ENCODE measurements at regions not wholly inside any gene's neighbourhood (a gene's known extent, or its start where the extent isn't known, plus 50 kb on each side); places are given as distances from the start of the nearest gene placed in this dataset.
"Not testable (repeated sequence)": the region's sequence is repeated elsewhere in the genome, so short reads cannot be mapped to it uniquely, and the experiment has no call there.

DNA sequence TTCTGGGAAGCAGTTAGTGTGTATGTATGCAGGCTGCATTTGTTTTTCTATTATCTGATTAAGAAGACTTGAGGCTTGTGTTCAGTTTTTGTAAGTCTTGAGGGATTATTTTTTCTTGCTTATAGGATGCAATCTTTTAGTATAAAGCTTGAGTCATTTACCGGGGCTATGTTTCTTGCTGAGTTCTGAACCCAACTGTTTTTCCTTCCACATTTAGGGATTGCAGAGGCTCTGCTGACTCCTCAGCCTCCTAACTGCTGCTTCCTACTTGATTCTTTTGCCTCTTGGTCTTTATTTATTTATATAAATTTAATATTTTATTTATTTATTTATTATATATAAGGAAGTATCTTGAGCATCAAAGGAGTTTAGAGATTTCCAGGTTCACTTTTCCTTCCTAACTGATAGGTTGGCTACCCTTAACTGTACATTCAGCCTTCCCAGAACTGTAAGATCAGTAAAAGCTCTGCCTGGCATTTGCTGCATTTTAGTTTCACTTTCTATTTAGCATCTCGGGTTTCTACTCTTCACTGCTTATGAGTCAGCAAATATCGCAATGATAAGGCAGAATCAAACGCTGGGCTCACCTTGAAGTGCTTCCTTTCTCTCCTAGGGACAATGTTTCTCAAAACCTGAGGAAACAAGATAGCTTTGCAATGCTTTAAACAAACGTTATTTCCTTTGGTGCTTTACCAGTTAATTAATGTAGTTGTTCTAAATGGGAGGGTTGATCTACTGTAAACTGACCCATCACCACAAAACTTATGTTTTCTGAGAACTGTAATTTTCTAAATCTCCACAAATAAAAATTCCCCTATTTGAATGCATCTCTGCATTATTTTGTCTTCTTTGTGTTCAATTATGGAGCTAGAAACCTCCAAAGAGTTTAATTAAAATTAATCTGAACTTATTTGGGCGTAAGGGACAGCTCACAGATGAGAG is 1183.7 kb upstream of the TMEM132C start:
- no peak for DNase-seq (ENCODE audit: low read depth)

DNA sequence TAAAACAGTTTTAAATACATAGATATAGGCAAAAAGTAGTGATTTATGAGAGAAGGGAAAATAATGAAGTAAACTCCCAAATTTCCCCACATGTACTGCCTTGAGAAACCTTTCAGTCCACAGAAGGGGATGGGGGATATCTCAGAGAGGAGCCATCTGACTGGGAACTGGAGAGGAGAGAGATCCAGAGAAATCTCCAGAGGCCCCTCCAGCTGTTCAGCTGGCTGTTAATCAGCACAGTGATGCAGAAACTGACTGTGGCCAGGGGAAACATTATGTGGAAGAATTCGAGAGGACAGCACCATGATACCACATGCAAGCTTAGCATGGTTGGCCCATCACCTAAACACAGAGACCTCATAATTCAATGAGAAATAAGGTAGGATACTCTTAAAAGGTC is 1165.9 kb upstream of the TMEM132C start:
- DNase-seq (ENCODE audit: low read depth) = no peak

DNA sequence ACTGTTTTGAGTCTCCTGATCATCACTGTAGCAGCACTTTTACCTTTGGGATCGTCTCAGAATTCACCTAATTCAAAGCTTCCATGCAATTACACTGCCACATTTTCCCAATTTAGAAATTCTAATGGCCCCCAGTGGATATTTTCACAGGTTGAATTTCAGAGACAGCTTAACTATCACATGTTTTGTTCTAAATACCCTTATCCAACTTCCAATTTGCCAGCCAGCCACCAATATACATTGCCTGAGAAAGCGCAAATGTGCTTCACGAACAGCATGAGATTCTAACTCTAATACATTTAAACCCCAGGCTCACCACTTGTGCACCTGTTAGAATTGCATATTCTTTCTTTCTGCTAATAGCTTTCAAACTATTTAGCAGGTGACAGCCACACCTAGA is 1160.9 kb upstream of the TMEM132C start:
- no peak for DNase-seq (ENCODE audit: low read depth)

DNA sequence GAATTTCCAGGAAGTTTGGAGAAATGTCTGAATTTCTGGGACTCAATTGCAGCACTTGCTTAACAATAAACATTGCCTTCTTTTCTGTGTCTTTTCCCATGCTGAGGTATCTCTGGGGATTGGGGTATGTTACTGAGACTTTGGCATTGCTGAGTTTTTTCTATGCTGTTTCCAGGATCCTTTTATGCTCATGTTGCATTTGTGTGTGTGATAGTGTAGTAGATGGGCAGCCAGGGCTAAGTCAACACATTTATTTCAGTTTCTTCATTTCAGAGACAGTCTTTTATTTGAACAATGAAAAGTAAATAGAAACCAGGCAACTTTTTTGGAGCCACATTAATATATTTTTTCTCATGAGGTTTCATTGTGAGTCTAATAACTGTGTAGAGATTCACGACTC is 1160.3 kb upstream of the TMEM132C start:
- DNase-seq (ENCODE audit: low read depth) = no peak

DNA sequence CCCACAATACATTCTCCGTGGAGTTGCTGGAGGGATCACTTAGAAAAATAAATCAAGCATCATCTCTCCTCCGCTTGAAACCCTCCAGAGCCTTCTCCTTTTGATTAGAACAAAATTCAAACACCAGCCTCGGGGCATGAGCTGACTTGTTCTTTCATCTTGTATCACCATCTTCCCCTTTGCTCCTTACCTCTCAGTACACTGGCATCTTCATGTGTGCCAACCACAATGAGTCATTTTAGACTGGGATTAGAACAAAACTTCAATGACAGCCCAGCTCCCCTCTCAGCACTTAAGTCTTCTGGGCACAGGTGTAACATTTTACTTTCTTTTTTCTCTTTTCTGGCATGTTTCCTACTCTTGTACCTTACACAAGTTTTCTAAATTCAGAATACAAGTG is 1159.2 kb upstream of the TMEM132C start:
- no peak for DNase-seq (ENCODE audit: low read depth)

DNA sequence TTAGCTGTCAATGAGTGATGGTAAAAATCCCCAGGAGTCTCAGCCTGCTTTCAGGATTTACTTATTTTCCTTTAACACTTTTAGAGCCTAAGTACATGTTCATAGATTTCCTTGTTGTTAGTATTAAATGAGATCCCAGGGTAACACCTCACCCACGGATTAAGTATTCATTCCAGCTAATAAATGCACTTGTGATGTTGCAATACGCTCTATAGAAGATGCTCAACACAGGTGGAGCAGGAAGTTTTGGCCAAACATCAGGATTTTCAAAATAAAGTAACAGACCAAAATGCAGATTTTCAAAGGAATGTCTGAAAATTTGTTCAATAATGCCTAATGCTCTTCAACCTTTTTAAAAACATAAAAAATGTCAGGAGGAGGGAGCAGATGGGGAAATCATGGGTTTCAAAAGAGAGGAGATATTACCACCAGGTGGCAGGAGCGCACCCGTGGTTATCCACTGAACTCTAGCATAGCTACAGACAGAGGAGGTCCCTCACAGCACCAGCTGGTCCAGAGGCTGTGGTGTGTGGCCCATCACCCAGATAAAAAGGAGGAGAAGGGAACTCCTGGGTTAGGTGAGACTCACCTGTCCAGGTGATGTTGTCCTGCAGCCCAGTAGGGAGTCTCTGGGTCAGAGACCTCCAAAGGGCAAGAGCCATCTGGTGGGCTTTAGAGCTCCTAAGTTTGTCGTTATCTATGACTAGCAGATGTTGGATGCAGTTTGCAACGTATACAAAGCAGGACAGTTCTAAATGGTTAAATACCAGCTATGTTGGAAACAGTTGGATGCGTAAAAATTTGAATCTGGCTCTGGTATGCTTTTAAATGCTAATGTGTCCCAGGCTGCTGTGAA is 1158.4 kb upstream of the TMEM132C start:
- DNase-seq (ENCODE audit: low read depth) = peak; percentile 15

DNA sequence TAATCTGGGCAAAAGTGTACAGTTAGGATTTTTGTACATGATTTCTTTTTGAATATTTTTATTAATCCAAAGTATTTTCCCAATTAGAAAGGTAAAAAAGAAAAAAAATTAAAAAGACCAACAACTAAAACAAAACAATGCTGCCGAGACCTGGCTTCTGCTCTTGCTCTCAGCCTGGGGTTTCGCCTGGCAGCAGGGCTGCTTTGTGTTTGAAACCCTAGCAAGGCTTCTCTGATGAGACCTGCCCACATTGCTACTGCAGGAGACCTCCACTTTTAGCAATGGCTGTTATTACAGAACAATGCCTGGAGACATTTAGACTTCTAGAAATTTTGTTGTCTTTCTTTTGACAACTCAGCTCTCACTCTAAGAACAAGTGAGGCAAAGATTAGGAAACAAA is 1153.0 kb upstream of the TMEM132C start:
- DNase-seq (ENCODE audit: low read depth) = no peak

DNA sequence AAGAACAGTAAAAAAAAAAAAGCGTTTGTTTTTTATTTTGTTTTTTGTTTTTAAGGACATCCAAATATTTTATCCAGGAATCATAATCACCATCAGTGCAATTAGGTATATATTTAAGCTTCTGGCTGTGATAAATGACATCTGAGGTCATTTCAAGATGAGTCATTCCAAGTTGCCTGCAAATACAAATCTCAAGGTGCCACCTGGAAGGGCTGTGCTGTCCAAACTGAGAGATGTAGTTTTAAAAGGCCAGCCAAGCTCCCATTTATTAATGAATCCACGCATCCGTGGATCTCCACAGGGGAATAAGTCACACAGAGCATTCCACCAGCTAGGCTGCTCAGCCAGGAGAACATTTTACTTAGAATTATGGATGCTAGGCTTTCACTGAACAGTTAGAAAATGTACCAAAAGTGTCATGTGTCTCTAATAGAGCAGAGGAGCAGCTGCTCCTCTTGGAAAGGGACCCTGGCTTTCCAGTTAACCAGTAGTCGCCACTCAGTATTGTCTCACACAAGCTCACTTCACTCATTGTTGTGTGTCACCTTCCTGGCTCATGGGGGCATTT is 1151.4 kb upstream of the TMEM132C start:
- no peak for DNase-seq (ENCODE audit: low read depth)

DNA sequence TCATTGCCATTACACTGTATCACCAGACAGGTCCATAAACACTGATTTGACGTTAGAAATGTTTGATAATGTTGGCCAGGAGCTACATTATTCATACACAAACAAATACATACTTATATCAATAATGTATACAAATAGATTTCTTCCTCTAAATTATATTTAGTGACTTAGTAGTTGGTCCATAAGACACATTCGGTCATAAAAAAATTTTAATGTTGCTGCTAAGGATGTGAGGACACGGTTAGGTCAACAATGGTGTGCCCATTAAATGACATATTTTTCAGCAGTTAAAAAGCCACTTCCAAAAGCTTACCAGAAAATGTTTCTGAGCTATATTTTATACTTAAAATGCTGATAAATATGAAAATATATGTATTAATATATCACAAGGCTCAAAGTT is 1148.7 kb upstream of the TMEM132C start:
- DNase-seq (ENCODE audit: low read depth) = no peak

DNA sequence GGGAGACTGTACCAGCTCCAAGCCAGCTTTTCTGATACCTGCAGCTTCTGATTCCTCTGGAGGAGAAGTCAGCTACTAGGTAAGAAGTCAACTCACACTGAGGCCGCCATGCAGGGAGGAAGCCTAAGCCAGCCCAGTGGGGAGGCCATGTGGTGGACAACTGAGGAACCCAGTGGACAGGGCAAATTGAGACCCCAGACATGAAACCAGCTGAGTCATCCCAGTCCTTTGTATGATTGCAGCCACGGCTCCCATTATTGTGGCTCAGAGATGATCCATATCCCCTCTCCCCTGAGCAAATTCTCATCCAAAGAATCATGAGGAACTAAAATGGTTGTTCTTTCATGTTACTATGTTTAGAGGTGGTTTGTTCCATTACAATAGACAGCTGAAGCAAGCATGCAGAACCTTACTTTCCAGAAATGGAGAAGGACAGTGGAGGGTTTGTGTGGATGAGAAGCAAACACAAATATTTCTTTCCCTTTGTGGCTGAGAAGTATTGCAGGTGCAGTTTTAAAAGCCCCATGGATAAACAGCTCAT is 1147.3 kb upstream of the TMEM132C start:
- no peak for DNase-seq (ENCODE audit: low read depth)

DNA sequence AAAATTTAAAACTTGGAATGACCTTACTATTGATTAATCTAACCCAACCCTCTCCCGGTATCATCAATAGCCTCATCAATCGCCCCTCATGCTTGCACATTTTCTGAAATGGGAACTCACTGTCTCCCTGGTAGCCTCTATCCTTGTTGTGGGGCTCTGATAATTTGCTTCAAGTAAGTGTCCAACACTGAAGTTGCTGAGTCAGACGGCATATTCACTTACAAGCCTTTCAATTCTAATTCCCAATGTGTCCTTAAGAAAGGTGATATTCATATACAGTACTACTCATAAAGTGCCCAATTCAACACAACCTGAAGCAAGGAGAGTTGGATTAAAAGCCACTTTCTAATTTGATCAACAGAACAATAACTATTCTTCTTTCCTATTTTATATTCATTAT is 1146.1 kb upstream of the TMEM132C start:
- DNase-seq (ENCODE audit: low read depth) = no peak

DNA sequence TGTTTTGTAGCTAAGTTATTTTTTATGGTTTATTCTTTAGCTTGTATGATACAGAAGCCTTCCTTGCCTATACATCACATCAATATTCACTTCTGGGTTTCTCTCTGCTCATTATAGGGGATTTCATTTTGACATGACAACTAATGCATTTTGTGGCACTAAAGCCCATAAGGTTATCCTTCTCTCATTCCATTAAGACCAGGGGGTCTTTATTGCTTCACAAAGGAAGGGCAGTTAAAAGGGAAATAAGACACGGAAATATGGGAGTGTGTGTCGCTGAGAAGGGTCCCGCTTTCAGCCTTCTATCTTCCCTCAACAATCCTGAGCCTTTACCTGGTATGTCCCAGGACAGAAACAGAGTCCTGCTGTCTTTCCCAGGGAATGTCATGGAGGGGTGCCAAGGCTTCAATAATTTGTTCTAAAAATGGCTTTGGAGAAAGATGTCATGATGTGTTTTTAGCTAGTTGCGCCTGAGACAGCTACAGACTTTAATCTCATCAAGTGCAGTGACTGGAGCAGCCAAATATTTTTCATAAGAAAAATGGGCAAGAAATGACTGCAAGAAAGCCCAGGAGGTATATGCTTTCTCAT is 1145.4 kb upstream of the TMEM132C start:
- DNase-seq (ENCODE audit: low read depth) = no peak

DNA sequence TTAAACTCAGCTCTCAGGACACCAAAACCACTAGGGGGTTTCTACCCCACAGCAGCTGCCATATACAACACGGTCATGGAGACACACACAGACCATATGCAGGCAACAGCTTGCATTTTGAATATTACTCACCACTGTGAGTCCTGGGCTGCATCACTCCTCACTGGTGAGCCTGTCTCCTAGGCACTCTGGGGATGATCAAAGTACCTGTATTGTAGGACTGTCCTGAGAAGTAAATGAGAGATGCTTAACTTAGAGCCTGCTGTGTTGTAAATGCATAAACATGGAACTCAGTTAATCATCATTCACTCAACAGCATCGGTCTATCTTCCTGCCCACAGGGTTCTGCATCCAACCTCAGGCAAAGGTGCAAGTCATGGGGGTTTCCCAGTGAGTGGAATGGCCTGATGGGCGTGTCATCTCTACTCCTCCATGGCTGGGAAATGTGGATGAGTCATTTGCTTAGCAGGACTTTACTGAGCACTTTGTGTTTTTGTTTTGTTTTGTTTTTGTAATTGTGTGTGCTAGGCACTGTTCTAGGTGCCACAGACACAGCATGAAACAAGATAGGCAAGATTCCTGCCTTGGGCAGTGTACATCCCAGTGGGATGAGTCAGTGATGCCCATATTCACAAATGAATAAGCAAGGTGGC is 1141.2 kb upstream of the TMEM132C start:
- DNase-seq (ENCODE audit: low read depth) = no peak

DNA sequence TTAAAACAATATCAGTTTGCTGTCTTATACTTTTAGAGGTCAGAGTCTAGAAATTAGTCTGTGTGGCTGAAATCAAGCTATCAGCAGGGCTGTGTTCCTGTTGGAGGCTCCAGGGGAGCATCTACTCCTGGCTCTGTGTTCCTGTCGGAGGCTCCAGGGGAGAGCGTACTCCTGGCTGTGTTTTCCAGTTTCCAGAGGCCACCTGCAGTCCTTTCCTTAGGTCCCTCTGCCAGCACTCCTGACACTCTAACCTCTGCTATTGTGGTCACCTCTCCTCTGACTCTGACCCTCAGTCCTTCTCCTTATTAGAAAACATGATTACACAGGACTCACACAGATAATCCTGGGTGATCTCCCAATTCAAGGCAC is 1140.7 kb upstream of the TMEM132C start:
- DNase-seq (ENCODE audit: low read depth) = no peak

DNA sequence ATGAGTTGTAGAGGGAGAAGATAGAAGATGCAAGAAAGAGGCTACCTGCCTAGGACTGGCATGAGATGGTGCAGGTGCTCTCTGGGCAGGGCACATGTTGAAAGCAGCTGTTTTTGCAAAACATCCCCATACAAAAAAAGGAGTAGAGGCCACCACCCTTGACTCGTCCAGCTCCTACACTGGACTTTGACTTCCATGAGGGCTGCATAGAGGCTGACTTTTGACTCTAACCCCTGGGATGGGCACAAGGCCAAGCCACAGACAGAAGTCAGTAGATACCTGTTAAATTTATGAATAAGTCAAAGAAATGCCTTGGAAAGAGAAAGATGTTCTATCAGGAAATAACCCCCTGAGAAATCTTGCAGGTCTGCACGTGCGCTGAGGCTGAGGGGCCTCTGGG is 1139.1 kb upstream of the TMEM132C start:
- DNase-seq (ENCODE audit: low read depth) = no peak

DNA sequence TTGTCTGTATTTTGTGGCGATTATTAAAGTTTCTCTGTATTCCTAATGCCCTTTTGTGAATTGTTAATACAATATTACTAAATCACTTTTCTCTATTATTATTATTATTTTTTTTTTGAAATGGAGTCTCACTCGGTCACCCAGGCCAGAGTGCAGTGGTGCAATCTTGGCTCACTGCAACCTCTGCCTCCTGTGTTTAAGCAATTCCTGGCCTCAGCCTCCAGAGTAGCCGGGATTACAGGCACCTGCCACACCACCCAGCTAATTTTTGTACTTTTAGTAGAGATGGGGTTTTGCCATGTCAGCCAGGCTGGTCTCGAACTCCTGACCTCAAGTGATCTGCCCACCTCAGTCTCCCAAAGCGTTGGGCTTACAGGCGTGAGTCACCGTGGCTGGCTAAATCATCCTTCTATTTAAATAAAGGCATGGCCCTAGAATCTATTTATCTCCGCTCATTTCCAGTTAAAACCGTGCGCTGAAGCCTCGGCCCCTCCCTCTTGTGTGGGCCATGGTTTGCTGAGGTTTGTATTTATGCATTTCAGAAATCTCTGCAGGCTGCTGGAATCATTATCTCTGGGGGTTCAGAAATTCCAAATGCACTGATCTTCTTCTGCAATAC is 1136.4 kb upstream of the TMEM132C start:
- no peak for DNase-seq (ENCODE audit: low read depth)

DNA sequence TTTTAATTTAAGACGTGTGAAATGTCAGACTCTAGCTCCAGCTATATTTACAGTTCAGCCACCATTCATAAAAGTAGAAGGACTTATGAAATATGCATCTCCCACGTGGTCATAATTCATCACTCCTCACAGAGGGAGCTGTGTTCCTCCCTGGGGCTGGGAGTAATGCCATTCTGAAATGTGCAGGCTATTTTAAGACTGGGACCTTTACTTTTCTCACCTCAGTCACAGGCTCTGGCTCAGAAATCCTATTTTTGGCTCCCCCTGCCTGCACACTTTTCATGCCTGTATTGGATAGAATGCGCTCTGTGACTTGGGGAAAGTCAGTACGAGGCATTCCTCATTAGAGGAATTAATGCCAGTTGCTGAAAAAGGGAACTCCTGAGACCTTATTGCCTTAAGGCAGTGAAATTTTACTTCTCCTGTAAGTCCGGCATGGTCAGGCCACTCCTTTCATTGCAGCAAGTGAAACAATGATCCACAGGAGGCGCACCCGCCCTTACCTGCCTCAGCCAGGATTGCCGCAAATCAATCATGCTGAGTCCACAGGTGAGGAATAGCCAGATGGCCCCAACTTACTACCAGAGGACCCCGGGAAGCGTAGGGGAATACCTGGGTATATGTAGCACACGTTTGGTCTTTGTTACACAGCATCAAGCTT is 1133.2 kb upstream of the TMEM132C start:
- no peak for DNase-seq (ENCODE audit: low read depth)

DNA sequence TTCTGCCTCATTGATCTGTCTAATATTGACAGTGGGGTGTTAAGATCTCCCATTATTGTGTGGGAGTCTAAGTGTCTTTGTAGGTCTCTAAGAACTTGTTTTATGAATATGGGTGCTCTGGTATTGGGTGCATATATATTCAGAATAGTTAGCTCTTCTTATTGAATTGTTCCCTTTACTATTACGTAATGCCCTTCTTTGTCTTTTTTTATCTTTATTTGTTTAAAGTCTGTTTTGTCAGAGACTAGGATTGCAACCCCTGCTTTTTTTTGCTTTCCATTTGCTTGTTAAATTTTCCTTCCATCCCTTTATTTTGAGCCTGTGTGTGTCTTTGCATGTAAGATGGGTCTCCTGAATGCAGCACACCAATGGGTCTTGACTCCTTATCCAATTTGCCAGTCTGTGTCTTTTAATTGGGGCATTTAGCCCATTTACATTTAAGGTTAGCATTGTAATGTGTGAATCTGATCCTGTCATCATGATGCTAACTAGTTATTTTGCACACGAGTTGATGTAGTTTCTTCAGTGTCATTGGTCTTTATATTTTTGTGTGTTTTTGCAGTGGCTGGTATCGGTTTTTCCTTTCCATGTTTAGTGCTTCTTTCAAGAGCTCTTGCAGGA is 1126.0 kb upstream of the TMEM132C start:
- DNase-seq (ENCODE audit: low read depth) = not testable (repeated sequence)

DNA sequence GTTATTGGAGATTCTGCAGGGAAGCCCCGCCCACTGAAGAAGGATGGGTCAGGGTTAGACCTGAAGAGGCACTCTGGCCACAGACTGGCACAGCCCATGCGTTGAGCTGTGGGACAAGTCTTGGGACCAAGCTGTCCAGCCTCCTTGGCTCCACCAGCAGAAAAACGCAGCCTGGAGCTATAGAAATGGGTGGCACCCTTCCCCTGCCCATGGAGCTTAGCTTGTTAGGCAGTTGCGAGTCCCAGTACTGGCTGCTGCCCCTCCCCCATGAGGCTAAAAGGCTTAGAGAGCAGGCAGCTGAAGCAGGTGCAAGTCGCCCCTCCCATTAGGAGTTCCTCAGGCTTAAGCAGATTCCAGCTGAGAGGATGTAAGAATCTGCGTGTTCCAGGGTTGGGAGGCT is 1124.0 kb upstream of the TMEM132C start:
- no peak for DNase-seq (ENCODE audit: low read depth)

DNA sequence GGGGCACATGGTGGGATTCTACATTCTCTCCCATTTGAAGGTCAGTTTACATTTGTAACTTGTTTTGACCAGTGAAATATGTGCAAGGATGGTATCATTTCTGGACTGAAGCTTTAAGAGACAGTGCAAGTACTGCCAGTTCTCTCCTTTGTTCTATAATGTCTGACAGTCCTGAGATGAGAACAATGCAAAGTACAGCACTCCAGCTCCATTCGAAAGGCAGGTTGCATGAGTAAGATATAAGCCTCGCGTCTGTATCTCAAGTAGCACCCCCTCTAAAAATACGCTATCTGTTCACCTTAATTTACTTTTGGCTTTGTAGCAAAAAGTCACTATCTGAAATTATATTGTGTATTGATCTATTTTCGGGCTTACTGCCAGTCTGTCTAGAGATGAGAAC is 1122.2 kb upstream of the TMEM132C start:
- no peak for DNase-seq (ENCODE audit: low read depth)

Measured in activated T-cell treated with anti-CD3 and anti-CD28 coated beads for 1 hour (primary cell).